DMS153 (cell line): ENCODE measurements at regions not wholly inside any gene's neighbourhood (a gene's known extent, or its start where the extent isn't known, plus 50 kb on each side); places are given as distances from the start of the nearest gene placed in this dataset.
"Not testable (repeated sequence)": the region's sequence is repeated elsewhere in the genome, so short reads cannot be mapped to it uniquely, and the experiment has no call there.

ENCODE experiments used
- DNase-seq: peaks from one replicate; lab custom pipeline; 2025; lab: John Stamatoyannopoulos, UW

GRCh38 chr2:19651466-19651865, 250.3 kb downstream of the TTC32 start:
- no peak for DNase-seq

DNA sequence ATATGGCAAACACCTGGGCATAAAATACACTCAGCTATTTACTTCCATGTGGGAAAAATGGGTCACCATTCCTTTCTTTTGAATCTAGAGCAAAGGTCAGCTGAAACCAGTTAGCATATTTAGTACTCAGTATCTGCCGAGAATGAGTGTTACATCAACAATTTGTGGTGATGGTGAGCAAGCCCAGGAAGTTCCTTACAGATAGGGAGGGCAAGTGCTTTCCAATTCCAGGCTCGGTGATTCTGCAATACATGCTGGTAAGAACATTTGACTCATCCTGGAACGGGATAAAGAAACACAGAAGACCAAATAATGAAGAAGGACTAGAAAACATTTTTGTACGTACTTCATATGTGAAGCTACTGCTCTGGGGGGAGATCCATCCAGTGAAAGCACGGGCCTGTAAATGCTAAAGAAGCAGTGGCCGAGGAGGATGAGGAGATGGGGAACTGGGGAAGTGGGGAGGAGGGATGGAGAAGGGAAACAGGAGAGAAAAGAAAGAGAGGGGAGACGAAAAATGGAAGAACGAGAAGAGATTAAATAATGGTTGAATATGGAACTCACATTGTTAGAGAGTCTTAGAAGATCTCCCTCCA, 251.9 kb downstream of the TTC32 start:
- DNase-seq, result no peak

DNA sequence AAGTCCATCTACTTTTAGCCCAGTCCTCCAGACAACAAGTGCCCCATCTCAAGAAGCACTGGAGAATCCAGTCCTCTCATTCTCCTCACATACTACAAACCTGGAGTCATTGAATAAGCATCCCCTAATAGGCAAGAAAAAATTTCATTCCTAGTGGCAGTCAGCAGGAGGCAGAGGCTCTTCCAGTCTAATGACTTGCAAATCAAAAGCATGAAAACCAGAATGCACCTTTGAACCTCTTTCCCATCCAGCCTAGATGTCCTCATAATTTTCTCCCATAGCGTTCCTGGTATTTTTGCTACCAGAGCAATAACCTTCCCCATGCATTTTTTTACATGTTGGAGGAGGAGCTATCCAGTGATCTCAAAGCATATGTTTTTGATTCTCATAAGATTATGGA, 252.6 kb downstream of the TTC32 start:
- no peak for DNase-seq

GRCh38 chr2:19648583-19648982, 253.2 kb downstream of the TTC32 start:
- no peak for DNase-seq

DNA sequence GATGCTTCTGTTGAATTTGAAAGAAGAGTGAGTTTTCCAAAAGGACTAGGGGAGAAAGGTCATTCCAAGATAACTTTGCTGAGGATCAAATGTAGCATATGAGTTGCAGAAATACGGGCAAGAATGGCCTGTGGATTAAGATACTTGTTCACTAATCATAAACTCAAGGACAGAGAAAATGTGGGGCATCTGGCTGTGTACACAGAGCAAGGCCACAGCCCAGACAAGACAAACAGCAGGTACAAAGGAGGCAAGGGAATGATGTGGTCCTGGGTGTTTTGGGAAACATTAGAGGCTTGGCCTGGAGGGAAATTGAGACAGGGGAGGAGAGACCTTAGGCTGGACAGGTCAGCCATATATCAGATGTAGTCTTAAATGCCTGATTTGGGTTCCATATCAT, 254.8 kb downstream of the TTC32 start:
- no peak for DNase-seq

- DNase-seq, result no peak
Measured at GRCh38 chr2:19644763-19645162, 257.0 kb downstream of the TTC32 start.

DNA sequence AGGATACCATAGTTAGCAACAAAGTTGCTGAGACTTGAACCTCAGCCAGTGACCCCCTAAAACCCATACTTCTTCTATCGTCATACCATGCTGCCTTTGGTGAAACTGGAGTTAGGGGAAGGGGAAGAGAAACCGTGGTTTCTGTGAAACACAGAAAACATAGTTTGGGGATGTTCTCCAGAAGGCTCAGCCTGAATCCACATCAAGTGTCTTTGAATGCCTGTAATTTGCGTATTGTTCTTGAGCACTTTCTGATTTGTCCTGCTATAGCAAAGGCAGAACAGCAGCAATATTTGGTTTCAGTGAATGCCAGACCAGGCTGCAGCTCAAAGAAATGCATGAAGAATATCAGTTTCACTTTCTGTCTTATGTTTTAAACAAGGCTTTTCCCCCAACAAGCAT, 258.7 kb downstream of the TTC32 start:
- no peak for DNase-seq

DNA sequence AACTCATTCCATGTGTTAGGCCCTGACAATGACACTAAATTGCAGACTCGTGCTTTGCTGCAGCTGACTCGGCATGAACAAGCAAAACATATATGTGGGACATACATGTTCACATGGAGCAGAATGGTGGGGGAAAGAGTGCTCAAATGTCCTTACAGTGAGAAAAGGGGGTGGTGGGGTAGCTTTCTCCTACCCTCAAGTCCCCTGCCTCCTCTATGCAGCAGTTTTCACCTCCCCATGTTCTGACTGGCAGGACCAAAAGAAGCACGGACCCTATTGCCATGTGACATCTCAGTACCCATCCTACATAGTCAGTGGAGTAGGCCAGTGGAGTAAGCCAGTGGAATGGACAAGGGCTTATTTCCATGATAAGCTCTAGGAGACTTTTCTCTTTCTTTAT, 259.3 kb downstream of the TTC32 start:
- no peak for DNase-seq

- no peak for DNase-seq
Measured at GRCh38 chr2:19635951-19636510, 265.8 kb downstream of the TTC32 start.

DNA sequence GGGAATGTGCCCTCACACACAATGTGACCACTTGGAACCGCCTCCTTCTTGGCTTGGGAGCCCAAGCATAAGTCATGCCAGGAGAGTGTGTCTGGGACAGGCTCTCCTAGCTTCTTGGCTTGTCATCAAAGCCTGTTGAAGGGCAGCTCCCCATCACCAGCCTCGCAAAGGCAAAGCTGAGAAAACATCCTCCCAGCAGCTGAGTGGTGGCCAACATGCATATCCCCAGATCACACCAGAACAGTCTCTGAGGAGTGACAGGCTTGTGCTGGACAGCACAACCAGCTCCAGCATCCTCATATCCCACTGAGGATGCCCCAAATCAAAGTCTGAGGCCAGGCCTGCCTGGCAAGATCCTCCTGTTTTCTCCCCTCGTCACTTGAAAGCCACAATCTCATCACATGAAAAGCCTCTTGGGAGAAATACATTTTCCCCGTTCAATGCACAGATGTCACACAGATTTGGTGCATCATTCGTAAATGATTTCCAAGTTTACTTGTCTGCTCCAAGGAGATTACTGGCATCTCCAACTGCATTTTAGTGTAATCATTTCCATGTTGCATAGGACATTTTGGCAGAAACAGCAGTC, 269.3 kb downstream of the TTC32 start:
- no peak for DNase-seq

DNA sequence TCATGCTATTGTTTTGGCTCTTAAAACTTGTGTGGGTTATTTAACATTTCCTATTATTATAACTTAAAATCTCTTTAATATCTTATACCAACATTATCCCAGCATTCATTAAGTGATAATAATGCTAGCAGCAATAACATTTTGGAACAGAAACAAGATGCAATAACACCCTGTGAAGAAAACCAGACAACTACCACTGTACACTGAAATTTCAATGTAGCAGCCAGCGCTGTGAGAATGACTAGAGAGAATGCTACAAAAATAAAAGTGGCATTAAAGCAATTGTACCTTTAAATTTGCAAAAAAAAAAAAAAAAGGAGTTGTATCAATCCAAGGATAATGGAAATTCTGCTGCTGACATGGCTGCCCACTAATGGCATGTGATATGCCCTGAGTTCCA, 269.9 kb downstream of the TTC32 start:
- no peak for DNase-seq

- no peak for DNase-seq
Measured at GRCh38 chr2:19630921-19631320, 270.9 kb downstream of the TTC32 start.

DNA sequence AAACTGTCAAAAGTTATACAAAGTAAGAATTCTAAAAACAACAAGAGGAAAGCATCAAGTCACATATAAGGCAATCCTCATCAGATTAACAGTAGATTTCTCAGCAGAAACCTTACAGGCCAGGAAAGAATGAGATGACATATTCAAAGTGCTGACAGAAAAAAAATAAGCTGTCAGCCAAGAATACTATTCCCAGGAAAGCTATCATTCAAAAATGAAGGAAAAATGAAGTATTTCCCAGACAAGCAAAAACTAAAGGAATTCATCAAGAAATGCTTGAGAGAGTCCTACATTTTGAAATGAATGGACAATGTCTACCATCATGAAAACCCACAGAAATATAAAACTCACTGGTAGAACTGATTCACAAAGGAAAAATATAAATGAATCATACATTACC, 268.9 kb upstream of the OSR1 start:
- DNase-seq, result no peak

- no peak for DNase-seq
Measured at GRCh38 chr2:19623488-19623887, 265.1 kb upstream of the OSR1 start.

DNA sequence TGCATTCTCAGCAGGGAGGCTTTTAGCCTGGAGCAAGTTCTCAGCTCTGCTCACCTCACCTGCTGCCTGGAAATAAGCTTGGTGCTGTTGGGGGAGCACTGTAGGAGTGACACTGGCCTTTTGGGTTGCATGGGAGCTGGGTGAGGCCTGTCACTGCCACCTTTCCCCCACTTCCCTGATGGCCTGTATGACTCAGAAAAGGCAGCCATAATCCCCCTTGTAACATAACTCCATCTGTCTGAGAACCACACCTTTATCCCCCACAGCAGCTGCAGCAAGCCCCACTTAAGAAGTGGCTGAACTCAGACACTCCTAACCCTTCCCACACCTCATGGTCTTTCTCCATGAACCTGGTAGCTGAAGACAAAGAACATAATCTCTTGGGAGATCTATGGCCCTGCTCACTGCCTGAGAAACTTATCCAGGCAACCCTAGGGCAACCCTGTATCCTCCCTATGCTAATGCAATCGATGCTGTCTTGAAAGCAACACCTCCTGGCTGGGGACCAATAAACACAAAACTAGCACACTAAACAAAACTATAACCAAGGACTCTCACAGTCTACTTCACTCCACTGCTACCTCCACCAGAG, 258.9 kb upstream of the OSR1 start:
- DNase-seq, result no peak

DNA sequence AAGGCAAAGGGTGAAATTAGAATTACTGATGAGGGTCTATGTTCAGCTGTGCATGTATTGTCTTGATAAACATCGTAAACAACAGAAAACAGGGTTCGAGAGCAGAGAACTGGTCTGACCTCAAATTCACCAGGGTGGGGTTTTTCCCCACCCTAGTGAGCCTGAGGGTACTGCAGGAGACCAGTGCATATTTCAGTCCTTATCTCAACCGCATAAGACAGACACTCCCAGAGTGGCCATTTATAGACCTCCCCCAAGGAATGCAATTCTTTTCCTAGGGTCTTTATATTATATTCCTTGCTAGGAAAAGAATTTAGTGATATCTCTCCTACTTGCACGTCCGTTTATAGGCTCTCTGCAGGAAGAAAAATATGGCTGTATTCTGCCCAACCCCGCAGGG, 257.0 kb upstream of the OSR1 start:
- not testable (repeated sequence) for DNase-seq

DNA sequence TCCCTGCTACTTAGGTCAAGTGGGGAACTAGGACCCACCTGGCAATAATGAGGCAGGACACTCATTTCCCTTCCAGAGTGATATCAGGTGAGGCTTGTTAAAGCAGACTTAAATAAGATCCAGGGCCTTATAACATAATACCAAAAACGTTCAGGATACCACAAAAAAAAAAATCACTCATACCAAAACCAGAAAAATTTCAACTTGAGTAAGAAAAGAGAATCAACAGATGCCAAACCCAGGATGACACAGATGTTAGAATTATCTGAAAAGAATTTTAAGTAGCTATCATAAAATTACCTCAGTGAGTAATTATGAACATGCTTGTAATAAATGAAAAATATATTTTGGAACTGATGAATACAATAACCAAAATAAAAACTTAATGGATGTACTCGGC, 255.6 kb upstream of the OSR1 start:
- DNase-seq, result no peak

DNA sequence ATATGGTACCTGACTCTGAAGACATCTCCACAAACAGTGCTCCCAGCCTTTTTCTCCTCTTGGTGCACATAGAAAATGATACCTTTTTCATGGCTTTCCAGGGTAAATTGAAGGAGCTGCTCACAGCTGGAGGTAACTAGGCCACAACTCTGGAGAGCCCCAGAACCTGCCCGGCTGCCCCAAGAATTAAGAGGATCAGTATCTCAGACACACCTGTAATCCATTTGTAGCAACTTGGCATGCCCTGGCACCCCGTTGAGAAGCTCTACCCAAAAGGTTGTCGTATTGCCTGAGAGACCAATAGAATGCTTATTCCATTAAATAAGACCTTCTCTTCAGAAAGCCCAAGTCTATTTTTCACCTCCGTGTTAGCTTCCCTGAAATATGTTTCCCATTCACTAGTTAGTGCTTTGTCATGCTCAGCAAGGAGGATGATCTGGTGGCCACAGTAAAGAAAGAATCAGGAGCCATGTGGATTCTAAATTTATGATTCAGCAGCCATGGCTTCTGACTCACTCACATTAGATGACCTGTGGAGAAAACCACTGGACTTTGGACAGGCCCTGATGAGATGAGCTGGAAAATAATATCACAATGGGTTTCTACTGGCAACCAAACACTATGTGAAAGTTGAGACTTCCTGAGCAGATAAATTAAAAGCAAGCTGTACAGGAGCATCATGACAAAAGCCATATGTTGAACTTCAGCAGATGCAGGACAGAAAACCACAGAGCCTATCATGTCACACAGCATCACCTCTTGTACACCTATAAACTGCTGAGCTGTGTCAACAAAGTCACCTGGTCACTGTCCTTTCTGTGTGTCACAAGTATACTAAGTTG, 253.3 kb upstream of the OSR1 start:
- DNase-seq, result peak; percentile 34

DNA sequence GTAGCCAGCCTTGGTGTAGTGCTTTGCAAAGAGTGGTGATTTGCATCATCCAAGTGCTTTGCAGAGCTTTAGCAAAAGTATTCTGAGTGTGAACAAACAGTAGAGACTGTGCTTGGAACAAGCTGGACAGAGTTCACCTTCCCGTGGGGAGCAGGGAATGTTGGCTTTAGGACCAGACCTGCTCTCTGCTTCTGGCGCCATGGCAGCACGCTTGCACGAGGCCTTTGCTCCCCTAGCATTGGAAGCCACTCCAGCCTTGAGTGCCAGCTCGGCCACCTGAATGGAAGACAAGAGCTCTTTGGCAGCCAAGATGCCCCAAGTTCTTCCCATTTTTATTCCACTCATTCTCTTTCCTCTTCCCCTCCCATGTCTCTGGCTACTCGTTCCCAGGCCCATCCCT, 250.8 kb upstream of the OSR1 start:
- no peak for DNase-seq

GRCh38 chr2:19607931-19608771, 249.7 kb upstream of the OSR1 start:
- no peak for DNase-seq

DNA sequence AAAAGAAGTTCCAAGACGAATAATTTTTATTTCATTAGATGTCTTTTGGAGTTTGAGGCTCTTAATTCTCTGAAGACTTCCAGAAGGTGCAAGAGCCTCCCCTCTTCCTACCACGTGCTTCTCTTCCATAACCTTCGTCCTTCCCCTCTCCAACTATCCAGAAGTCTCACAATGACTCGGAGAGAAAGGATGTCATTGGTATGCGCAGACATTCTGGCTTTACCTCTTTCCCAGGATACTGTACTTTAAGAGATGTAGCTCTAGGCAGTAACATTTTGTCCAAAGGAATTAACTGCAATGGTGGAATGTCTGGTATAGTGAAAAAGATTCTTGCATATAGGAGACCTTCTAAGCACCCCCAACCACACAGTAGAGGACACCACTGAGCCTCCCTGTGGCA, 249.0 kb upstream of the OSR1 start:
- DNase-seq, result no peak

- no peak for DNase-seq
Measured at GRCh38 chr2:19600982-19601381, 242.6 kb upstream of the OSR1 start.
